Activated CD4-positive, alpha-beta T cell treated with anti-CD3 and anti-CD28 coated beads for 24 hours (primary cell): ENCODE measurements at regions not wholly inside any gene's neighbourhood (a gene's known extent, or its start where the extent isn't known, plus 50 kb on each side); places are given as distances from the start of the nearest gene placed in this dataset.

ENCODE experiments used
- DNase-seq, 2 donors: peaks; one replicate each; pipeline ENCODE4 v3.0.0-alpha.2; 2020; ENCODE audit warnings: low read depth in 2 of 2

GRCh38 chr2:7811073-7811472 is 870.8 kb upstream of the ID2 start:
- DNase-seq, result no peak

- no peak for DNase-seq
These were observed 869.4 kb upstream of the ID2 start for GRCh38 chr2:7812231-7812995.

GRCh38 chr2:7813541-7814292 is 868.1 kb upstream of the ID2 start:
- no peak for DNase-seq

GRCh38 chr2:7815726-7816125 is 866.1 kb upstream of the ID2 start:
- DNase-seq, result no peak

GRCh38 chr2:7816233-7816632 is 865.6 kb upstream of the ID2 start:
- DNase-seq, result no peak

- no peak for DNase-seq
These were observed 864.9 kb upstream of the ID2 start for GRCh38 chr2:7816944-7817343.

GRCh38 chr2:7819316-7819715 is 862.5 kb upstream of the ID2 start:
- no peak for DNase-seq

- DNase-seq, result no peak
These were observed 862.0 kb upstream of the ID2 start for GRCh38 chr2:7819850-7820249.

GRCh38 chr2:7824211-7824610 is 857.6 kb upstream of the ID2 start:
- DNase-seq, result no peak

- peak; percentile 23 to 30 for DNase-seq
These were observed 856.1 kb upstream of the ID2 start for GRCh38 chr2:7825591-7826312.

GRCh38 chr2:7826656-7827055 is 855.2 kb upstream of the ID2 start:
- DNase-seq, result no peak

- no peak for DNase-seq
These were observed 852.6 kb upstream of the ID2 start for GRCh38 chr2:7829241-7829640.

- DNase-seq, result no peak
These were observed 851.2 kb upstream of the ID2 start for GRCh38 chr2:7830616-7831015.

GRCh38 chr2:7835151-7835550 is 846.7 kb upstream of the ID2 start:
- DNase-seq, result no peak

- no peak for DNase-seq
These were observed 845.9 kb upstream of the ID2 start for GRCh38 chr2:7835693-7836680.

- no peak for DNase-seq
These were observed 844.6 kb upstream of the ID2 start for GRCh38 chr2:7837237-7837760.

- no peak for DNase-seq
These were observed 843.2 kb upstream of the ID2 start for GRCh38 chr2:7838669-7839068.

- no peak for DNase-seq
These were observed 841.0 kb upstream of the ID2 start for GRCh38 chr2:7840651-7841380.

- DNase-seq, result no peak
These were observed 840.1 kb upstream of the ID2 start for GRCh38 chr2:7841751-7842150.

- DNase-seq, result no peak
These were observed 837.4 kb upstream of the ID2 start for GRCh38 chr2:7844414-7844965.
